ELF-1 (cell line): ENCODE measurements at regions not wholly inside any gene's neighbourhood (a gene's known extent, or its start where the extent isn't known, plus 50 kb on each side); places are given as distances from the start of the nearest gene placed in this dataset.

Source experiments
- DNase-seq: peaks from one replicate; pipeline ENCODE4 v3.0.0-alpha.2; 2016; ENCODE audit warnings: low read depth, low spot score

GRCh38 chr4:29521281-29521680, 1198.9 kb upstream of the PCDH7 start:
- DNase-seq: no peak

- DNase-seq: no peak
Measured at GRCh38 chr4:29536745-29537144, 1183.4 kb upstream of the PCDH7 start.

- DNase-seq: no peak
Measured at GRCh38 chr4:29538889-29539646, 1181.1 kb upstream of the PCDH7 start.

- DNase-seq: no peak
Measured at GRCh38 chr4:29540439-29541102, 1179.6 kb upstream of the PCDH7 start.

GRCh38 chr4:29541757-29542156, 1178.4 kb upstream of the PCDH7 start:
- no peak for DNase-seq

- no peak for DNase-seq
Measured at GRCh38 chr4:29549342-29549741, 1170.8 kb upstream of the PCDH7 start.

- DNase-seq: no peak
Measured at GRCh38 chr4:29551821-29552220, 1168.3 kb upstream of the PCDH7 start.

GRCh38 chr4:29553846-29554245, 1166.3 kb upstream of the PCDH7 start:
- no peak for DNase-seq

GRCh38 chr4:29558789-29559188, 1161.4 kb upstream of the PCDH7 start:
- no peak for DNase-seq

- DNase-seq: no peak
Measured at GRCh38 chr4:29559286-29559685, 1160.9 kb upstream of the PCDH7 start.

GRCh38 chr4:29560452-29560851, 1159.7 kb upstream of the PCDH7 start:
- DNase-seq: no peak

- no peak for DNase-seq
Measured at GRCh38 chr4:29565256-29565655, 1154.9 kb upstream of the PCDH7 start.

- no peak for DNase-seq
Measured at GRCh38 chr4:29566371-29566770, 1153.8 kb upstream of the PCDH7 start.

GRCh38 chr4:29571322-29571721, 1148.8 kb upstream of the PCDH7 start:
- DNase-seq: no peak

GRCh38 chr4:29578329-29578728, 1141.8 kb upstream of the PCDH7 start:
- DNase-seq: no peak

GRCh38 chr4:29581457-29581856, 1138.7 kb upstream of the PCDH7 start:
- DNase-seq: no peak

GRCh38 chr4:29588617-29589016, 1131.6 kb upstream of the PCDH7 start:
- DNase-seq: no peak

GRCh38 chr4:29596228-29596627, 1123.9 kb upstream of the PCDH7 start:
- no peak for DNase-seq

- no peak for DNase-seq
Measured at GRCh38 chr4:29619168-29619567, 1101.0 kb upstream of the PCDH7 start.

- DNase-seq: no peak
Measured at GRCh38 chr4:29632199-29632598, 1088.0 kb upstream of the PCDH7 start.

GRCh38 chr4:29636961-29637360, 1083.2 kb upstream of the PCDH7 start:
- DNase-seq: no peak

- no peak for DNase-seq
Measured at GRCh38 chr4:29653221-29653620, 1066.9 kb upstream of the PCDH7 start.

GRCh38 chr4:29680644-29681043, 1039.5 kb upstream of the PCDH7 start:
- no peak for DNase-seq
